ENCODE measurements at regions not wholly inside any gene's neighbourhood (a gene's known extent, or its start where the extent isn't known, plus 50 kb on each side); places are given as distances from the start of the nearest gene placed in this dataset.

DNA sequence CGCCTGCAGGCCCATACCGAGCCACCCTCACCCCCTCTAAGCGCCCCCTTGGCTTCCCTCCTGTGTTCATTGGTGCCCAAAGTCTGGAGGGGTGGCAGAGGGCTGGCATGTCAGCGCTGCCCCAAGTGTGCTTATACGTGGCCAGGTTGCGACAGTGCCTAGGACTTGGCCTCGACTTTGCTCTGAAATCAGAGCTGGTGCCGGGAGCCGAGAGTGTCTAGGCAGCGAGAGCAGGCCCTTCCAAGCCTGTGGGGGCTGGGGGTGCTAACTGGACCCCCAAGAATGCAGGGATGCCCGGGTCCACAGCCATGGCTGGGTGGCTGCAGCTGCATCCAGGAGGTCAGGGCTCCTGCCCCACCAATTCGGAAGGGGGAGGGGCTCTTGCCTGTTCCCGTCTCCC is 95.6 kb upstream of the MGAT5 start:
- intact Hi-C loops (cut with DNase I), result no loop called here
- ATAC-seq (no peak), DNase-seq (no peak)
- 93 to 94% methylated on average over 6 to 13 of the region's 13 CpGs for WGBS, 2 donors
- Histone ChIP-seq H3K36me3 (replicated peaks in 1 of 2; ENCODE audit: insufficient read depth in 1 of 2, low read depth in 2 of 2) (no peaks in the 10 kb centered on the region), H3K4me3 (no peak overlapping the region), H3K27me3 (no peaks in the 10 kb centered on the region), H3K9me3 (no peaks in the 10 kb centered on the region), H3K27ac (no peak overlapping the region), H3K4me1 (peaks cover 16% of the 10 kb centered on the region)
- TF ChIP-seq, protein P1, sequence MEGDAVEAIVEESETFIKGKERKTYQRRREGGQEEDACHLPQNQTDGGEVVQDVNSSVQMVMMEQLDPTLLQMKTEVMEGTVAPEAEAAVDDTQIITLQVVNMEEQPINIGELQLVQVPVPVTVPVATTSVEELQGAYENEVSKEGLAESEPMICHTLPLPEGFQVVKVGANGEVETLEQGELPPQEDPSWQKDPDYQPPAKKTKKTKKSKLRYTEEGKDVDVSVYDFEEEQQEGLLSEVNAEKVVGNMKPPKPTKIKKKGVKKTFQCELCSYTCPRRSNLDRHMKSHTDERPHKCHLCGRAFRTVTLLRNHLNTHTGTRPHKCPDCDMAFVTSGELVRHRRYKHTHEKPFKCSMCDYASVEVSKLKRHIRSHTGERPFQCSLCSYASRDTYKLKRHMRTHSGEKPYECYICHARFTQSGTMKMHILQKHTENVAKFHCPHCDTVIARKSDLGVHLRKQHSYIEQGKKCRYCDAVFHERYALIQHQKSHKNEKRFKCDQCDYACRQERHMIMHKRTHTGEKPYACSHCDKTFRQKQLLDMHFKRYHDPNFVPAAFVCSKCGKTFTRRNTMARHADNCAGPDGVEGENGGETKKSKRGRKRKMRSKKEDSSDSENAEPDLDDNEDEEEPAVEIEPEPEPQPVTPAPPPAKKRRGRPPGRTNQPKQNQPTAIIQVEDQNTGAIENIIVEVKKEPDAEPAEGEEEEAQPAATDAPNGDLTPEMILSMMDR (IDR thresholded peaks at IDR 0.05), result no peak
- TF ChIP-seq POLR2A (IDR thresholded peaks at IDR 0.05), result no peak

DNA sequence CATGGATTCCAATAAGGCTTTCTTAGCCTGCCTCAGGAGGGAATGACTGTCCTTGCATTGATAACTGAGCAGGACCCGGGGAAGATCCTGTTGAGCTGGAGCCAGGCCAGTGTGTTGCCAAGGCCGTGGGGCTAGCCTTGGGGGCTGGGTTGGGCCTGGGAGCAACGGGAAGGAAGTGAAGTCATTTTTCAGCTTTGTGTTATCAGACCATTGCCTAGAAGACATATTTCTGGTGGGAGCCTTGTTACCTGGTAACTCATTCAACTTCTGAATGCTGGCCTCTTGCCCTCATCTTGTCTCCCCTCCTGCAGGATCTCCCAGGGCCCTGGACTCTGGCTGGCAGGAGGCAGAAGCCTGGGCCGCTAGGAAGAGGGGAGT is 92.7 kb upstream of the MGAT5 start:
- Histone ChIP-seq H3K36me3 (replicated peaks in 1 of 2; ENCODE audit: insufficient read depth in 1 of 2, low read depth in 2 of 2) (no peaks in the 10 kb centered on the region), H3K4me1 (peaks cover 16% of the 10 kb centered on the region), H3K9me3 (no peaks in the 10 kb centered on the region), H3K4me3 (no peak overlapping the region), H3K27ac (peak overlapping the region; percentile 12 to 72 (median 41)), H3K27me3 (no peaks in the 10 kb centered on the region)
- 13 to 28% methylated on average over 2 to 4 of the region's 4 CpGs for WGBS, 2 donors
- DNase-seq (peak; percentile 42 to 64 (median 46)), ATAC-seq (peak; percentile 69)
- TF ChIP-seq, protein P1 (IDR thresholded peaks at IDR 0.05), result no peak
- no peak for TF ChIP-seq POLR2A (IDR thresholded peaks at IDR 0.05)
- intact Hi-C loops (cut with DNase I), result no loop called here

DNA sequence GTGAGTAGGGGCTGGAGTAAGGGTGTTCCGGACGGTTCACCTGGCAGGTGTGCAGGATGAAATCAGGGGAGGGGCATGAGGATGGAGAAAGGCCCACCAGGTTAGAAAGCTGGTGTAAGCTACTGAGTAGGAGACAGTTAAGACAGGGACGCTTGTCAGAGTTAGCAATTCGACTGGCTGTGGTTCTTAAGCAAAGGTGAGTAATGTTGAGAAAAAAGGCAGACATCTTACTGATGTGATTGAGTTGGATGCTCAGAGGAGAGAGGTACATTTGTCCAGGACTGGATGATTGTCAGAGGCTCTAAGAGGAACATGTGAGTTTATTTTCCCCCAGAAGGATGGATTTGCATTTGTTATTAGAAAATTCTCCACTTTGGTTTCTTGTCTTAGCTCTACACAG is 90.5 kb upstream of the MGAT5 start:
- ATAC-seq (no peak), DNase-seq (no peak)
- H3K36me3 ChIP-seq (replicated peaks in 1 of 2; ENCODE audit: insufficient read depth in 1 of 2, low read depth in 2 of 2), result no peaks in the 10 kb centered on the region
- no peaks in the 10 kb centered on the region for H3K9me3 ChIP-seq
- TF ChIP-seq, protein P1 (IDR thresholded peaks at IDR 0.05), result no peak
- no peak for TF ChIP-seq POLR2A (IDR thresholded peaks at IDR 0.05)
- no peak overlapping the region for H3K4me3 ChIP-seq
- WGBS, 2 donors, result 89 to 90% methylated on average over 4 of the region's 4 CpGs
- intact Hi-C loops (cut with DNase I), result no loop called here
- H3K27ac ChIP-seq, result no peak overlapping the region
- no peaks in the 10 kb centered on the region for H3K27me3 ChIP-seq
- H3K4me1 ChIP-seq, result peaks cover 16% of the 10 kb centered on the region

DNA sequence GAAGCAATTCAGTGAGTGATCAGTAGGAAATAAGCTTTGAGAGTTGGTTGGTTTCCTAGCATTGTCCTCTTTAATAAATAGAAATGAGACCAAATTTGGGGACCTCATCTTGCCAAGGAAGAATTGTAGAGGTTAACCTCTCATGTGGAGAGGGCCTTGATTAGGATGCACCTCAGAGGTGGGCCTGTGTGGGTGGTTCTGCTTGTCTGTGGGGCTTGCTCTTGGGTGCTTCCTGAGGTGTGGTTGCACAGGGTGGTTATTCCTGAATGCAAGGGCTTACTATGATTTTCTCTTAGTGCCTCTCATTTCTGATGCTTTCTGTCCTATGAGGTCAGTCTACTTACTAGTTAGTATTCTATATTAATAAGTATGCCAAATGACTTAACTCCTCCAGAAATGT is 89.6 kb upstream of the MGAT5 start:
- no peak for TF ChIP-seq POLR2A (IDR thresholded peaks at IDR 0.05)
- TF ChIP-seq, protein P1 (IDR thresholded peaks at IDR 0.05), result no peak
- no peak overlapping the region for H3K4me3 ChIP-seq
- intact Hi-C loops (cut with DNase I), result no loop called here
- peaks cover 16% of the 10 kb centered on the region for H3K4me1 ChIP-seq
- ATAC-seq (no peak), DNase-seq (no peak)
- H3K36me3 ChIP-seq (replicated peaks in 1 of 2; ENCODE audit: insufficient read depth in 1 of 2, low read depth in 2 of 2), result no peaks in the 10 kb centered on the region
- no peaks in the 10 kb centered on the region for H3K9me3 ChIP-seq
- H3K27ac ChIP-seq, result no peak overlapping the region
- H3K27me3 ChIP-seq, result no peaks in the 10 kb centered on the region

DNA sequence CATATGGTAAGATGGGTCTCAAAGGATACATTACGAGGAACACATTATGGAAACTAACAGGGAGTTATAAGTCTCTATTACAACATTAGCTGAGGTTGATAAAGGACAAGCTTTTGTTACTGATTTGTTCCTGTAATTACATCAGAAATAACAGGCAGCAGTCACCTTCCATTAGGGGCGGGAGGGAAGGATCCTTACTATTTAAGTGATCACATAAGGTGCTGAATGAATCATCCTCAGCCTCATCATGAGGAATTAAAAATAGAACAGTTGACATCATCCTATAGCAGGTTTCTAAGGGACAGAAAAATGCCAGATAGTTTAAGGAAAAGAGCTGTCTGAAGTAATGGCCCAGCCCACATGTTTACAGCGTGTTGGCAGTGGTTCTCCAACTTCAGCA is 86.9 kb upstream of the MGAT5 start:
- Histone ChIP-seq H3K27ac (no peak overlapping the region), H3K36me3 (replicated peaks in 1 of 2; ENCODE audit: insufficient read depth in 1 of 2, low read depth in 2 of 2) (no peaks in the 10 kb centered on the region), H3K4me1 (no peaks in the 10 kb centered on the region), H3K27me3 (no peaks in the 10 kb centered on the region), H3K9me3 (no peaks in the 10 kb centered on the region), H3K4me3 (no peak overlapping the region)
- no peak for DNase-seq
- WGBS, 2 donors, result 96 to 99% methylated on average over 3 of the region's 3 CpGs
- ATAC-seq, result no peak
- intact Hi-C loops (cut with DNase I), result no loop called here
- TF ChIP-seq POLR2A (IDR thresholded peaks at IDR 0.05), result no peak
- TF ChIP-seq, protein P1 (IDR thresholded peaks at IDR 0.05), result no peak
